NCI-H2196 (cell line): ENCODE measurements at regions not wholly inside any gene's neighbourhood (a gene's known extent, or its start where the extent isn't known, plus 50 kb on each side); places are given as distances from the start of the nearest gene placed in this dataset.

Experiments
- DNase-seq: peaks from one replicate; lab custom pipeline; 2025; ENCODE audit not compliant: unreplicated experiment; lab: John Stamatoyannopoulos, UW

DNA sequence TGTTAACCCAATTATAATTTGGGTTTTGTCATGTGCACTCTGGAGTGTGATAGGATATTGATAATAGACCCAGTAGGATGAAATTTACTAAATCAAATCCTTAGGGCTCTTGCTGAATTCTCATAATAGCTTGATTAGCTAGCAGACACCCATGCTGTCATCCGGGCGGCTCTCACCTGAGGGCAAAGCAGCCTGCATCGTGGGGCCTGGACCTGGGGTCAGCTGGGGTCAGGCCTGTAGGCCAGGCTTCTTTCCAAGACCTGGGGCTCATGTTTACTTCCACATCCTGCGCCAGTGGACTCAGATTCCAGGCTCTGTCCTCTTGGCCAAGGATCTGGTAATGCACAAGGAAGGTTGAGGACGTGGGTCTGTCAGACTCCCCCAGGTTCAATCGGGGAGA is 486.3 kb downstream of the NPHP4 start:
- DNase-seq, result no peak

DNA sequence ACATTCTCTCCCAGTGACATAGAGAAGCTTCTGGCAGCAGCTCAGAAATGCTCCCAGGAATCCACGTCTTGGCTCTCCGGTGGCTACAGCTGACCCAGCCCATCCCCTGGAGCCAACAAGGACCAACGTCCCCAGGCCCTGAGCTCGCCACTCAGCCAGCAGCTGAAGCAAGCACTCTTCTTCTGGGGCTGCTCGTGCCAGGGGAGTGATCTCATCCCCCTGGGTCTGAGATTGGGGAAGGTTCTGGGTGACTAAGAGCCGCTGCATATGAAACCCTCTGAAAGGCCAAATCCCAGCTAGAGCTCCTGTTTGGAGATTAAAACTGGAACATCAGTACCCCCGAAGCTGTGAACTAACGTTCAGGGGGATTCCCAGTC is 487.9 kb downstream of the NPHP4 start:
- no peak for DNase-seq

DNA sequence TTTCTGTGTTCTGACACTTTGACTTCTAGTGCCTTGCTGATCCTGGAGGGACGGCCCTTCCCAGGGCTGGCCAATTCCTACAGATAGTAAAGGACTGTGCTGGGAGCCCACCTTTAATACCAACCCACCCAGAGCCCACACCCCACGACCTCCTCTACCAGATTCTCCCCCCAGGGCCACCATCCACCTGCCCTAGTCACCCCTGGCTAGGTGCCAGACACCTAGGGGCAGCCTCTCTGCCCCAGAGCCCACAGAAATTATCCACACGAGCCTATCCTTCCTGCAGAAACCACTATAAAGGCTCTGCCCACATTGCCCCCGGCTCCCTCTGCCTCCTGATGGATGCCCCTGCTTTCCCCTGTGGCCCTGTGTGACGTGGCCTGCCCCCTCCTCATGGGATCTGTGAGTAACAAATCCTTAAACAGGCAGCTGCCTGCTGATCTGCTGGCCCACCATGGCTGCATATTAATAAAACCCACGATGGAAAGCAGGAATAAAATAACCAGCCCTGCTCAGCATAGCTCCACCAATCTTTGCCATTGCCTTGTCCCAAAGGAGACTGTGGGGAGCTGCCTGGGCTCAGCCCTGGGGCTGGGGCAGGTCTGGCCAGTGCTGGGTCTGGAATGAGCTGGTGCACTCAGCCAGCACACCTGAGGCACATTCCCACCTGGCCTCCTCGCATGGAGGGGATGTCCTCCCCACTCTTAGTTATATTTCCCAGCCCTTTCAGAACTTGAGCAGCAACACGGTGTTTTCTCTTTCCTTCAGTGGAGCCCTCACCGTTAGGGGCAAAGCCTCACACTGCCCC is 488.5 kb downstream of the NPHP4 start:
- DNase-seq, result no peak

- DNase-seq, result no peak
These were observed 489.7 kb downstream of the NPHP4 start for GRCh38 chr1:5502311-5503194.

- no peak for DNase-seq
These were observed 490.9 kb downstream of the NPHP4 start for GRCh38 chr1:5501206-5501930.

DNA sequence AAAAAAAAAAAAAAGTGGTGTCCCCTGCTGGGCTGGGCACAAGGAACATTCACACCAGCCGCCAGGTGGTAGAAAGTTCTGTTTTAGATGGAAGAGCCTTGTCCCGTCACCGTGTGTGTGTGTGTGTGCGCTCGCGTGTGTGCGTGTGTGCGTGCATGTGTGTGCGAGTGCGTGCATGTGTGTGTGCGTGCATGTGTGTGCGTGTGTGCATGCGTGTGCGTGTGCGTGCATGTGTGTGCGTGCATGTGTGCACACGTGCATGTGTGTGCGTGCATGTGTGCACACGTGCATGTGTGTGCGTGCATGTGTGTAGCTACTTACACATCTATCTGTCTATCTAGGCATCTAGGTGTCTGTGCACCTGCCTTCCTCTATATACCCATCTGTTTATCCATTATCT is 491.7 kb downstream of the NPHP4 start:
- DNase-seq, result no peak

- no peak for DNase-seq
These were observed 494.7 kb downstream of the NPHP4 start for GRCh38 chr1:5497503-5497902.

DNA sequence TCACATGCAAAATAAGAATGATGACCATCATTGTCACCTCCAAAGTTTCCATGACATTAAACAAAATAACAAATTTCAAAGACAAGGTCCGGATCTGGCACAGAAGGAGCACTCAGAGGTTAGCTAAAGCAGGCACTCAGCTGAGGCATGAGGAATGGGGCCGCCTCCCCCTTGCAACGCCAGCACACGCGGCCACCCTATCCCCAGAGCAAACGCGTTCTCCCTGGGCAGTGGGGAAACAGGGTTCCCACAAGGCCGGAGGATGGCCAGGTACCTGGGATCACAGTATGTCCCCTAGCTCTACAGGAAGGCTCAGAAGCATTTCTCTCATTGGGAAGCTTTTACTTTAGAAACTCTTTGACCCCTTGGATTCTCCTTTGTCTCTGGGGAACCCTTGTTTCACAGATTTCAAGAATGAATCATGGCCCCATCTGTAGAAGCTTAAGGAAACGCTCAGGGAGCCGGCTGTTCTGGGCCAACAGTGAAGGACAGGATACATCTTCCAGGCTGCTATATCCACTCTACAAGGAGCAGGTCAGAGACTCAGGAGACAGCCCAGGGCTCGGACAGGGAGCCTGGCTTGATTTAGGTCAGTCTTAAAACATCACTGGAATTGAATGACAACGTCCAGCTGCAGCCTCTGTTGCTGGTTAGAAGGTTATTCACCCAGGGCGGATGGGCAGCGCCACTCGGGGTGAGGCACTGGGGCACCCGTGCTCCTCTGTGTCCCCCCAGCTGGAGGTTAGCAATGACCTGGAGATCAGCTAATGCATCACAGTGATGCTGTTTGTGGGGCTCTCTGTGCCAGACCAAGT is 496.4 kb downstream of the NPHP4 start:
- DNase-seq, result no peak

GRCh38 chr1:5494518-5494917 is 497.7 kb downstream of the NPHP4 start:
- no peak for DNase-seq

DNA sequence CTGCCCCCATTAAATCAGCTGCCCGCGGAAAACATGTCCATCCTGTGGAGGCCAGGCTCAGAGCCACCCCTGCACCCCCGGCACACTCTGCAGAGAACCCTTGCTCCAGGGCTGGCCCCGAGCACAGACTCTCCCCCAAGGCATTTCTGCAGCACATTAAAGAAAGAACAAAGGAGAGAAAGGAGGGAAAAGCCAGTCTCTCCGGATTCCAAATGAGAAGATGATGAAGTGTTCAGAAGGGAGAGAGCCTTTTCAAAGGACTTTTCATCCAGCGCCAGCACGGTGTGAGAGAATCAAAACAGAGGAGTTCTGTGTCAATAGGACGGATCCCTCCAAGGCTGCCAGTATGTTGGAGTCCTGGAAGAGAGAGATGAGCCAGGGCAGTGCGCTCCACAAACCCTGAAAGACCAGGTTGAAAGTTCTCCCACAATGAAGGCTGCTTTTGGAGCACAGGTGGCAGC is 498.3 kb downstream of the NPHP4 start:
- no peak for DNase-seq

GRCh38 chr1:5493275-5493674 is 498.9 kb downstream of the NPHP4 start:
- no peak for DNase-seq

DNA sequence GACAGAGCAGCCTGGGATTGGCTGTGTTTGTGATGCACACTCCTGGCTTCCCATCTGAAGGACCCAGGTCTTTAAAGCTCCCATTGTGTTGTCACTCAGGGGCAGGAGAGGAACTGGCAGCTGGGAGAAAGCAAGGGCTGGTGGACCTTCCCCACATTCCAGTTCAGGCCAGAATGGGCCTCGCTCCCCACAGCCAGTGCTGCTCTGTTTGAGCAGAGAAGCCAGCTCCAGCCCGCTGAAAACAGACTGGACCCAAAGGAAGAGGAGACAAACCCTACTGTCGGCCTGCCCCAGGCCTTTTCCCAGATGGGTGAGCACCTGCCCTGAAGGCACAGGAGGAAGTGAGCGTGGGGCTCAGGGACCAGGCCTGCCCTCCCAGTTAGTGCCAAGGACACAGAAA is 499.4 kb downstream of the NPHP4 start:
- no peak for DNase-seq

DNA sequence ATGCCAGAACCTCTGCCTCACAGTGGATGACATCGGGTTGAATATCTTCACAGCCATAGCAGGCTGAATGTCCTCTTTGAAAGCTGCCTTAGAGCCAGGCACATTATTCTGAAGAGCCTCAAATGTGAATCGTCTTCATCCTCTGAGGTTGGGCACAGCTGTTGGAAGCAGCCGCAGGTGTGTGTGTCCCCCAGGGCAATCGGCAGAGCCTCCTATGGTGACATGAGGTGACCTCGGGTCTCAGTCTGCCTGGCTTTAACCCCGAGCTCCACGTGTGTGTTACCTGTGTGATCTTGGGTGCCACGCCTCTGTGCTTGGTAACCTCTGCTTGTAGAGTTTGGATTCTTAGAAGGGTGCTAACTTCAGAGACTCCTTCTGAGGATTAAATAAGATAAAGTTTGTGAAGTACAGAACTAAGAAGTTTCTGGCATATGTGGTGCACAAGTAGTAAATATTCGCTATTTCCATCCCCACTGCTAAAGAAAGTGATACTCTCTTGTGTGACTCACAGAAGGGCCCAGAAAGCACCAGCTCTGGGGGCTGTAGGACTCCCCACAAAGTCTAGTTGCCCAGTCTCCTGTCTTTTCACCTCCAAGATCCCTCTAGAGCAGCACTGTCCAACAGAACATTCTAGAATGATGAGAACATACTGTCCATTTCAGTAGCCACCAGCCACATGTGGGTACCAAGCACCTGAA is 500.9 kb downstream of the NPHP4 start:
- DNase-seq, result no peak

DNA sequence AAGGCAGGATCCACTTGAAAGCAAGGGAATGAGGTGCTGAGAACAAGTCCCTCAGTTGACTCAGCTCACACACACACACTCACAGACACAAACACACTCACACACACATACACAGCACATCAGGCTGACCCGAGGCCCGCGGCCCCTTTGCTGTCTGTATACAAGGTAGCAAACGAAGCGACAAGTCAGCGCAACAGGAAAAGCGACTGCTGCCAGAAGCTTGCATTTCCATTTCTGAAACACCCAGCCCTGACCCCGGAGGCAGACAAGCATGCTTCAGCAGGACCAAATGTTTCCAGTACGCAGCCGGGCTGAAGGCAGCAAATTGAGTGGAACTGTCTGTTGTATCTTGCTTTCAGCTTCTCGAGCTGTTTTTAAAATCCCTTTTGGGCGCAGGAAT is 501.6 kb downstream of the NPHP4 start:
- no peak for DNase-seq

DNA sequence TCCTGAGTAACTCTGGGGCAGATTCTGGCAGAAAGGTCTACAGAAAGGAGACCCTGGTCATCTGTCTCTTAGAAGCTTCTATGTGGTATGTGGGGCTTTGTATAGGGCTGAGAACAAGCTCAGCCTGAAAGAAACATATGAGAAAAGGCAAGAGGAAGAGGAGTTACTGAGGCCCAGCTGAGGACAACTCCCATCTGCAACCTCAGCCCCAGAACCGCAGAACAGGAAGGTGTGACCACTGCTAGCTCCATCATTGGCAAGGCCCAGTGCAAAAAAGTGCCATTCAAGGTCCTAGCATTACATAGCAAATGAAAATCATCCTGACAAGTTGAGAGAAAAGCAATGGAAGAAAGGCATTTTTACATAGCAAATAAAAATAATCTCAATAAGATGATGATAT is 503.8 kb downstream of the NPHP4 start:
- no peak for DNase-seq

- DNase-seq, result peak; percentile 45
These were observed 506.1 kb downstream of the NPHP4 start for GRCh38 chr1:5485968-5486696.

GRCh38 chr1:5485436-5485835 is 506.8 kb downstream of the NPHP4 start:
- no peak for DNase-seq

DNA sequence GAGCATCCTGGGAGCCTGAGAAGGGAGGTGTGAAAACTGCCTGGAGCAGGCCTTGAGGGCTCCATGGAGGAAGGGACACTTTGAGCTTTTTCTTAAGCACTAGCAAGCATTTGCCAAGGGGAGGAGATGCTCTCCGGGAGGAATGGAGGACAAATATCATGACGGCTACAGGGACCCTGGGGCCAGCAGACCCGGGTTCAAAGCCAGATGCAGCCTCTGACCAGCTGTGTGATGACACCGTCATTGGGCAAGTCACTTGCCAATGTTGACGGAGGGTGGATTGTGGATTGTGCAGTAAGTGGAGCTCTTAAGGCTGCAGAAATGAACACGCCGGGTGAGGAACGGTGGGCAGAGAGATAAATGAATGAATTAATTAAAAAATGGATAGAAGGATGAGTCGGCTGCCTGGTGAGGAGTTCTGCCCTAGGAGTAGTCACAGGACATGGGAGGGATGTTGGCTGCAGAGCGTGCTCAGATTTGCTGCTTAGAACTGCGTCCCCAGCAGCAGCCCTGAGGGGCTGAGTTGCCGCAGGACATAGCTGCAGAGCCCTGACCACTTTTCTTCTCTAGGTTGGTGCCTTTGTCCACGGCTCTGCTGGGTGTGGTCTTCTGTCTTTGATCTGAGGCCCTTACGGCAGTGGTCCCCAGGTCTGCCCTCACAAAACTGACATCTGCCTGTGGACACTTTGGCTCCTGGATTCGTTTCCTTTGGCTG is 507.6 kb downstream of the NPHP4 start:
- no peak for DNase-seq

DNA sequence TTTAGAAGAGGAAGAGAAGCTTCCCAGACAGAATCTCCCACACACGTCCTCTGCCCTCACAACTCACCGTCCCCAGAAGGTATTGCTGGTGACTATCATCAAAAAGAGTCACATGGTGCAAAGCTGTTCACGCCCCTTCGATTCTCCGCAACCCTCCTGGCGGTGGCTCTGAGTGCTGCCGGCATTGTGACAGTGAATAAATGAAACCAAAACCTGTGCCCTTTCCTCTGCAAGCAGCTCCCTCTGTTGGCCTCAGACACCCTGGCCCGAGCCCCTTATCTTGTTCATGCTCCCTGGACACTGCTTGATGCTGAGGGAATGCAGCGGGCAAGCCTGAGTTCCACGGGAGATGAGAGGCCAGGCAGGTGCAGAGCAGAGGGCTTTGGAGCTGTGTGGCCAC is 510.3 kb downstream of the NPHP4 start:
- DNase-seq, result no peak
